WERI-Rb-1 (cell line): ENCODE measurements at regions not wholly inside any gene's neighbourhood (a gene's known extent, or its start where the extent isn't known, plus 50 kb on each side); places are given as distances from the start of the nearest gene placed in this dataset.
"Not testable (repeated sequence)": the region's sequence is repeated elsewhere in the genome, so short reads cannot be mapped to it uniquely, and the experiment has no call there.

Experiments used
- DNase-seq: peaks from one replicate; pipeline ENCODE4 v3.0.0-alpha.2; 2020
- H3K27ac ChIP-seq: fragments of 250-450 bp; sonication (Bioruptor Pico); 2 replicates; pipeline ENCODE4 v1.5.1; 2020; ENCODE audit warnings: mild to moderate bottlenecking, moderate library complexity
- H3K27me3 ChIP-seq: fragments of 250-450 bp; sonication (Bioruptor Pico); 2 replicates; pipeline ENCODE4 v1.5.1; 2021; ENCODE audit warnings: mild to moderate bottlenecking, low read depth, moderate library complexity; ENCODE audit not compliant: insufficient read depth, severe bottlenecking
- H3K36me3 ChIP-seq: fragments of 250-450 bp; sonication (Bioruptor Pico); 2 replicates; pipeline ENCODE4 v1.5.1; 2020; ENCODE audit warnings: mild to moderate bottlenecking, moderate library complexity
- H3K4me3 ChIP-seq: 2 replicates; pipeline ENCODE4 v1.5.1; 2011; ENCODE audit warnings: low read depth, mild to moderate bottlenecking, control low read depth, low read length
- H3K9me3 ChIP-seq: fragments of 250-450 bp; sonication (Bioruptor Pico); 2 replicates; pipeline ENCODE4 v1.5.1; 2021; ENCODE audit warnings: mild to moderate bottlenecking, moderate library complexity; ENCODE audit not compliant: severe bottlenecking
- TF ChIP-seq, protein P1 (sequence below): IDR thresholded peaks from 2 replicates; pipeline ENCODE4 v1.5.1; 2011; ENCODE audit warnings: low read depth, mild to moderate bottlenecking, control low read depth, inconsistent platforms, low read length

DNA sequence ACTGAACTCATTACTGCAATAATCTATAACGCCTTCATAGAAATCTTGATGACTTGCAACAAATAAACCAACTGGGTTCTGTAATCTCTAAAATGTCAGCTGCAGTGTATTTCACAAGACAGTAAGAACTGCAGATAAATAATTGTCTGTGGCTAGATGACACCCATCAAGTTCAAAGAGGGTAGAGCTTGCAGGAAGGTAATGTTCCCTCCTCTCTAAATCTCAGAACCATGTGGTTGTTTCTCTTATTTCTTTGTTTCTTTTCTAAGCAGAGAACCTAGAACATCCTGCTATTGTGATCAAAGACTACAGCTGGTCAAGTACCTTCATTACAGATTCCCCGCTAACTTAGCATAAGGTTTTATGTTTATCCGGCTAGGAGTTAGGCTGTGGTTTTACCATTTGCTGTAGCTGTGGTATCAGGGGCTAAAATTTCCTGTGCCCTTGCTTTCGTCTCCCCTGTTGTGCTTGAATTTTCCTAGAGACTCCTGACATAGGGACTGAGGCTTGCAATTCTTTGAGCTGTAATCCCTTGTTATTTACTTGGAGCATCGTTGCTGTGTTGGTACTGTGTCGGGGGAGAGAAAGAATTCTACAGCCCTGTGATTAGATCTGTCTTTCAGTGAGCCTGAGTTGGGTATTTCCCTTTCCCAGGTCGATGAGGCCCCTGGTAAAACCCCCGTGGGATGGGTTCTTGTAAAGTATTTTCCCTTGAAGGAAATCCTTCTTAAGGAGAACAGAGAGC is 253.1 kb upstream of the BTG1 start:
- H3K27ac ChIP-seq, result no peak overlapping the region
- TF ChIP-seq, protein P1, sequence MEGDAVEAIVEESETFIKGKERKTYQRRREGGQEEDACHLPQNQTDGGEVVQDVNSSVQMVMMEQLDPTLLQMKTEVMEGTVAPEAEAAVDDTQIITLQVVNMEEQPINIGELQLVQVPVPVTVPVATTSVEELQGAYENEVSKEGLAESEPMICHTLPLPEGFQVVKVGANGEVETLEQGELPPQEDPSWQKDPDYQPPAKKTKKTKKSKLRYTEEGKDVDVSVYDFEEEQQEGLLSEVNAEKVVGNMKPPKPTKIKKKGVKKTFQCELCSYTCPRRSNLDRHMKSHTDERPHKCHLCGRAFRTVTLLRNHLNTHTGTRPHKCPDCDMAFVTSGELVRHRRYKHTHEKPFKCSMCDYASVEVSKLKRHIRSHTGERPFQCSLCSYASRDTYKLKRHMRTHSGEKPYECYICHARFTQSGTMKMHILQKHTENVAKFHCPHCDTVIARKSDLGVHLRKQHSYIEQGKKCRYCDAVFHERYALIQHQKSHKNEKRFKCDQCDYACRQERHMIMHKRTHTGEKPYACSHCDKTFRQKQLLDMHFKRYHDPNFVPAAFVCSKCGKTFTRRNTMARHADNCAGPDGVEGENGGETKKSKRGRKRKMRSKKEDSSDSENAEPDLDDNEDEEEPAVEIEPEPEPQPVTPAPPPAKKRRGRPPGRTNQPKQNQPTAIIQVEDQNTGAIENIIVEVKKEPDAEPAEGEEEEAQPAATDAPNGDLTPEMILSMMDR, result no peak
- no peak overlapping the region for H3K4me3 ChIP-seq
- H3K36me3 ChIP-seq, result no peaks in the 10 kb centered on the region
- no peaks in the 10 kb centered on the region for H3K9me3 ChIP-seq
- no peak for DNase-seq
- no peaks in the 10 kb centered on the region for H3K27me3 ChIP-seq

DNA sequence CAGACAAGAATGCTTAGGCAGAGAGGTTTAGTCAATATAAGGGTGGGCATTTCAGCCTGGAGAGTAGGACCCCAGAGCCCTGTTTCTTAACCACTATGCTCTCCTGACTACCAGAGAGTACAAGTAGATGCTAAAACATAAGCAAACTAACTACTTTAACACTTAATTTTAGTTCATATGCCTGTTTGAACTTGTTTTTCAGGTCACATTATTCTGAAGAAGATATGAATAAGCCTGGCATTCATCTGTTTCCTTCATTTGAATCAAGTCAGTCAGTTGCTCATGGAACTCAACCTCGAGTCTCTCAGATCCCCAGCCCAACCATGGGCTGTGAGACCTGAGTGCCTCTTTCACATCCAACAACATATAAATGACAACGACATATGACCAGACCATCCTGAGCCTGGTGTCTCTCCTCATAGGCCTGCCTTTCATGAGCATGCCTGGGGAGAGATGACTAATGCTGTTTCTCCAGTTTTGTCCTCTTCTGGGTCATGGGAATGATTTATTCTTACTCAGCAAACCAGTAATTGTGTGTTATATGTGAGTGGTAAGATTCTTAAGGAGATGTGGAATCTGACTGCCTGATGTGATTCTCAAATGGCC is 251.1 kb upstream of the BTG1 start:
- Histone ChIP-seq H3K27ac (no peak overlapping the region), H3K27me3 (no peaks in the 10 kb centered on the region), H3K4me3 (no peak overlapping the region), H3K36me3 (no peaks in the 10 kb centered on the region), H3K9me3 (peaks cover 4% of the 10 kb centered on the region)
- no peak for DNase-seq
- TF ChIP-seq, protein P1, result no peak

DNA sequence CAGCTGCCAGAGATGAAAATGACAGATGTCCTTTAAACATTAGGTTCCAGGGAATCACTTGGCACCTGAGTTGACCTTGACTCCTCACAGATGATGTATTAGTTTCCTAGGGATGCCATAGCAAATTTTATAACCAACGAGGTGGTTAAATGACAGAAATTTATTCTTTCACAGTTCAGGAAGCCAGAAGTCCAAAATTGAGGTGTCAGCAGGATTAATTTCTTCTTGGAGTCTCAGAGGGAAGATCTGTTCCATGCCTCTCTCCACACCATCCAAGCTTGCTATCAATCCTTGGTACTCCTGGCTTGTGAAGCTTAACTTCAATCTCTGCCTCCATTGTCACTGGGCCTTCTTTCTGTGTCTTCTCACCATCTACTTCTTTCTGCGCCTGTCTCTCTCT is 249.7 kb upstream of the BTG1 start:
- Histone ChIP-seq H3K9me3 (peaks cover 4% of the 10 kb centered on the region), H3K36me3 (no peaks in the 10 kb centered on the region), H3K27ac (no peak overlapping the region), H3K4me3 (no peak overlapping the region), H3K27me3 (no peaks in the 10 kb centered on the region)
- TF ChIP-seq, protein P1, result no peak
- DNase-seq, result no peak

DNA sequence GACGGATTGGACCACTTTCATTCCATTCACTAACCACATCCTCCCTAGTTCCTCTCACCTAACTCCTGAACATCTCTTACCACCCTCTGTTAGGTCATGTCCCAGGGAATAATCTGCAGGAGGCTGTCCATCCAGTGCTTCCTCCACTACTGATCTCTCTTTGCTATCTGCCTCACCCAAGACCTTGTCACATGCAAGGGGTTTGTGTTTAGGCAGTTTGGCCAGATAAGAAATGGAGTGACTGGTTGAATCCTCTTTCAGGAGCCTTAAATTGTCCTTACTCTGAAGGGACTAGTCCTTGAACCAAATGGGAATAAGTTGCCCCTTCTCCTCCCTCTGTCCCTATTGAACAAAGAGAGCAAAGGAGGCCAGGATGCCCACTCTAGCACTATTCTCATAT is 249.2 kb upstream of the BTG1 start:
- Histone ChIP-seq H3K4me3 (no peak overlapping the region), H3K36me3 (no peaks in the 10 kb centered on the region), H3K27me3 (no peaks in the 10 kb centered on the region), H3K27ac (no peak overlapping the region), H3K9me3 (peaks cover 4% of the 10 kb centered on the region)
- no peak for DNase-seq
- TF ChIP-seq, protein P1, result no peak

DNA sequence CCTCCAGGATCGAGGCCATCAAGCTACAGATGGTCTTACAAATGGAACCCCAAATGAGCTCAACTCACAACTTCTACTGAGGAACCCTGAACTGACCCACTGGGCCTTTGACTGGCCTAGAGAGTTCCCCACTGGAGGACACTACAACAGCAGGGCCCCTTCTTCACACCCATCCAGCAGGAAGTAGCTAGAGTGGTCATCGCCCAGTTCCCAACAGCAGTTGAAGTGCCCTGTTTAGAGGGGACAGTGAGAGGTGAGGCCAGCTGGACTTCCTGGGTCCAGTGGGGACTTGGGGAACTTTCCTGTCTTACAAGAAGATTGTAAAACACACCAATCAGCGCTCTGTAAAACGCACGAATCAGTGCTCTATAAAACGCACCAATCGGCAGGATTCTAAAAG is 247.9 kb upstream of the BTG1 start:
- H3K9me3 ChIP-seq, result peaks cover 4% of the 10 kb centered on the region
- H3K27ac ChIP-seq, result no peak overlapping the region
- no peaks in the 10 kb centered on the region for H3K36me3 ChIP-seq
- H3K27me3 ChIP-seq, result no peaks in the 10 kb centered on the region
- TF ChIP-seq, protein P1, result no peak
- H3K4me3 ChIP-seq, result no peak overlapping the region
- no peak for DNase-seq

DNA sequence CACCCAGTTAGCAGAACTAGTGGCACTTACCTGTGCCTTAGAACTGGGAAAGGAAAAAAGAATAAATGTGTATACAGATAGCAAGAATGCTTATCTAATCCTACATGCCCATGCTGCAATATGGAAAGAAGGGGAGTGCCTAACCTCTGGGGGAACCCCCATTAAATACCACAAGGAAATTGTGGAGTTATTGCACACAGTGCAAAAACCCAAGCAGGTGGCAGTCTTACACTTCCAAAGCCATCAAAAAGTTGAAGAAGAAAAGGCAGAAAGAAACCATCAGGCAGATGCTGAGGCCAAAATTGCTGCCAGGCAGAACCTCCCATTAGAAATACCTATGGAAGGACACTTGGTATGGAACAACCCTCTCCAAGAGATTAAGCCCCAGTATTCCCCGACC is 246.1 kb upstream of the BTG1 start:
- not testable (repeated sequence) for H3K36me3 ChIP-seq, H3K9me3 ChIP-seq, H3K27ac ChIP-seq, H3K4me3 ChIP-seq, H3K27me3 ChIP-seq, DNase-seq
